ENCODE measurements at regions not wholly inside any gene's neighbourhood (a gene's known extent, or its start where the extent isn't known, plus 50 kb on each side); places are given as distances from the start of the nearest gene placed in this dataset.
"Not testable (repeated sequence)": the region's sequence is repeated elsewhere in the genome, so short reads cannot be mapped to it uniquely, and the experiment has no call there.

- no peak for TF ChIP-seq ATF3 (IDR thresholded peaks at IDR 0.05)
- no peak for TF ChIP-seq SIN3A (IDR thresholded peaks at IDR 0.05; ENCODE audit: low read depth)
- no peak for TF ChIP-seq CBX3 (IDR thresholded peaks at IDR 0.05; ENCODE audit: low read depth)
- TF ChIP-seq ELF1 (IDR thresholded peaks at IDR 0.05; ENCODE audit: borderline replicate concordance, low read depth): no peak
- no peak for TF ChIP-seq RAD21 (IDR thresholded peaks at IDR 0.05; ENCODE audit: low read depth)
- no peak for TF ChIP-seq ZNF274 (IDR thresholded peaks at IDR 0.05; ENCODE audit: low read depth, low read length)
- TF ChIP-seq CEBPB (IDR thresholded peaks at IDR 0.05; ENCODE audit: low read depth): no peak
- TF ChIP-seq FOSL1 (IDR thresholded peaks at IDR 0.05; ENCODE audit: low read depth): no peak
- TF ChIP-seq POLR2AphosphoS5 (IDR thresholded peaks at IDR 0.05; ENCODE audit: low read depth, low read length): no peak
- TF ChIP-seq SP1 (IDR thresholded peaks at IDR 0.05; ENCODE audit: low read depth): no peak
- TF ChIP-seq JUND (IDR thresholded peaks at IDR 0.05): no peak
- no peak for TF ChIP-seq TCF7L2 (IDR thresholded peaks at IDR 0.05; ENCODE audit: borderline replicate concordance, extremely low read depth, insufficient read depth, insufficient read length)
- no peak for TF ChIP-seq CTCF (IDR thresholded peaks at IDR 0.05 in 2 of 3, conservative IDR thresholded peaks at IDR 0.05 in 1 of 3; ENCODE audit: borderline replicate concordance in 1 of 3, insufficient read depth in 1 of 3, low read depth in 2 of 3, low read length in 2 of 3)
- TF ChIP-seq YY1 (IDR thresholded peaks at IDR 0.05; ENCODE audit: extremely low read depth, insufficient replicate concordance, low read depth, low read length): no peak
- TF ChIP-seq ZFX (IDR thresholded peaks at IDR 0.05): no peak
- no peak for TF ChIP-seq ZBTB33 (IDR thresholded peaks at IDR 0.05; ENCODE audit: extremely low read depth, insufficient replicate concordance, low read length)
- TF ChIP-seq MAX (IDR thresholded peaks at IDR 0.05): no peak
- no peak for TF ChIP-seq SRF (IDR thresholded peaks at IDR 0.05; ENCODE audit: low read depth)
- no peak for TF ChIP-seq POLR2A (IDR thresholded peaks at IDR 0.05; ENCODE audit: borderline replicate concordance, extremely low read depth, insufficient read depth, insufficient read length)
- TF ChIP-seq EZH2phosphoT487 (IDR thresholded peaks at IDR 0.05; ENCODE audit: borderline replicate concordance): no peak
- Histone ChIP-seq H4K20me1 (ENCODE audit: insufficient read depth) (no peaks in the 10 kb centered on the region), H3K79me2 (ENCODE audit: insufficient read depth, low read length) (no peaks in the 10 kb centered on the region), H3K27ac (ENCODE audit: low read depth, low read length) (no peak overlapping the region), H3K4me3 (replicated peaks in 1 of 2; ENCODE audit: low read depth in 1 of 2, low read length in 2 of 2) (no peak overlapping the region), H2AFZ (ENCODE audit: low read depth, low read length, poor library complexity, severe bottlenecking) (no peak overlapping the region), H3K9me2 (ENCODE audit: insufficient read depth) (no peaks in the 10 kb centered on the region), H3K36me3 (ENCODE audit: control insufficient read depth in 1 of 2, insufficient read depth in 2 of 2, low read length in 2 of 2) (no peaks in the 10 kb centered on the region), H3K9me3 (ENCODE audit: control insufficient read depth in 1 of 2, insufficient read depth in 1 of 2, low read depth in 1 of 2, low read length in 2 of 2) (no peaks in the 10 kb centered on the region), H3K27me3 (ENCODE audit: insufficient read depth, low read length) (peaks cover 19% of the 10 kb centered on the region; the same call in 1 of the 2 replicates), H3K4me1 (ENCODE audit: control insufficient read depth in 1 of 2, insufficient read depth in 2 of 2, low read length in 2 of 2) (no peaks in the 10 kb centered on the region), H3K9ac (ENCODE audit: low read length) (no peak overlapping the region), H3K4me2 (ENCODE audit: low read length) (no peak overlapping the region)
- ChIA-PET CTCF (no interaction called here), RAD21 (ENCODE audit: low non-redundant PET in 1 of 2, low total read pairs in 2 of 2, uncharacterized antibody in 2 of 2, unreplicated experiment in 2 of 2) (no interaction called here), POLR2A (no interaction called here)
- BruUV-seq (replicated peaks): no TSS peak
- intact Hi-C loops (cut with micrococcal nuclease): no loop called here
- ATAC-seq (no peak), DNase-seq (ENCODE audit: low read depth, low spot score) (no peak)
Observed at GRCh38 chr2:16722126-16722525, 56.5 kb upstream of the CYRIA start.

- H3K4me2 ChIP-seq (ENCODE audit: low read length); H3K9ac ChIP-seq (ENCODE audit: low read length); H3K79me2 ChIP-seq (ENCODE audit: insufficient read depth, low read length); intact Hi-C loops (cut with micrococcal nuclease); H3K4me3 ChIP-seq (replicated peaks in 1 of 2; ENCODE audit: low read depth in 1 of 2, low read length in 2 of 2); BruUV-seq (replicated peaks); DNase-seq (ENCODE audit: low read depth, low spot score); H3K9me3 ChIP-seq (ENCODE audit: control insufficient read depth in 1 of 2, insufficient read depth in 1 of 2, low read depth in 1 of 2, low read length in 2 of 2); H3K9me2 ChIP-seq (ENCODE audit: insufficient read depth); POLR2A ChIA-PET; H2AFZ ChIP-seq (ENCODE audit: low read depth, low read length, poor library complexity, severe bottlenecking); RAD21 ChIA-PET (ENCODE audit: low non-redundant PET in 1 of 2, low total read pairs in 2 of 2, uncharacterized antibody in 2 of 2, unreplicated experiment in 2 of 2); ATAC-seq; CTCF ChIA-PET; H4K20me1 ChIP-seq (ENCODE audit: insufficient read depth); H3K27ac ChIP-seq (ENCODE audit: low read depth, low read length); H3K36me3 ChIP-seq (ENCODE audit: control insufficient read depth in 1 of 2, insufficient read depth in 2 of 2, low read length in 2 of 2); H3K4me1 ChIP-seq (ENCODE audit: control insufficient read depth in 1 of 2, insufficient read depth in 2 of 2, low read length in 2 of 2): not testable (repeated sequence)
- H3K27me3 ChIP-seq (ENCODE audit: insufficient read depth, low read length): peaks cover 13% of the 10 kb centered on the region; the same call in 1 of the 2 replicates
Observed at GRCh38 chr2:16721529-16721928, 55.9 kb upstream of the CYRIA start.

Measured in HCT116 (cell line).